H1 (cell line): ENCODE measurements at regions not wholly inside any gene's neighbourhood (a gene's known extent, or its start where the extent isn't known, plus 50 kb on each side); places are given as distances from the start of the nearest gene placed in this dataset.

Experiments used
- POLR2AphosphoS5 ChIP-seq: IDR thresholded peaks from 2 replicates; pipeline ENCODE4 v1.6.1; 2011; ENCODE audit warnings: low read depth, low read length
- RFX5 ChIP-seq: IDR thresholded peaks from 2 replicates; pipeline ENCODE4 v1.6.1; 2011; ENCODE audit warnings: low read depth, low read length, improper control_type of control experiment, borderline replicate concordance
- RXRA ChIP-seq: IDR thresholded peaks from 2 replicates; pipeline ENCODE4 v1.6.1; 2011; ENCODE audit warnings: low read depth, mild to moderate bottlenecking, low read length, moderate library complexity; ENCODE audit not compliant: insufficient read depth
- TF ChIP-seq, protein P1 (sequence below): fragments of 300-600 bp; sonication (generic); IDR thresholded peaks from 2 replicates; pipeline ENCODE4 v1.7.1; 2012; ENCODE audit warnings: low read length, moderate library complexity, mild to moderate bottlenecking, inconsistent platforms; ENCODE audit not compliant: insufficient replicate concordance
- TF ChIP-seq, protein P2 (sequence below): IDR thresholded peaks from 2 replicates; pipeline ENCODE4 v1.6.1; 2011; ENCODE audit warnings: low read length, improper control_type of control experiment

GRCh38 chr3:59364496-59364895 is 314.7 kb upstream of the CFAP20DC start (continued):
- TF ChIP-seq, protein P1, sequence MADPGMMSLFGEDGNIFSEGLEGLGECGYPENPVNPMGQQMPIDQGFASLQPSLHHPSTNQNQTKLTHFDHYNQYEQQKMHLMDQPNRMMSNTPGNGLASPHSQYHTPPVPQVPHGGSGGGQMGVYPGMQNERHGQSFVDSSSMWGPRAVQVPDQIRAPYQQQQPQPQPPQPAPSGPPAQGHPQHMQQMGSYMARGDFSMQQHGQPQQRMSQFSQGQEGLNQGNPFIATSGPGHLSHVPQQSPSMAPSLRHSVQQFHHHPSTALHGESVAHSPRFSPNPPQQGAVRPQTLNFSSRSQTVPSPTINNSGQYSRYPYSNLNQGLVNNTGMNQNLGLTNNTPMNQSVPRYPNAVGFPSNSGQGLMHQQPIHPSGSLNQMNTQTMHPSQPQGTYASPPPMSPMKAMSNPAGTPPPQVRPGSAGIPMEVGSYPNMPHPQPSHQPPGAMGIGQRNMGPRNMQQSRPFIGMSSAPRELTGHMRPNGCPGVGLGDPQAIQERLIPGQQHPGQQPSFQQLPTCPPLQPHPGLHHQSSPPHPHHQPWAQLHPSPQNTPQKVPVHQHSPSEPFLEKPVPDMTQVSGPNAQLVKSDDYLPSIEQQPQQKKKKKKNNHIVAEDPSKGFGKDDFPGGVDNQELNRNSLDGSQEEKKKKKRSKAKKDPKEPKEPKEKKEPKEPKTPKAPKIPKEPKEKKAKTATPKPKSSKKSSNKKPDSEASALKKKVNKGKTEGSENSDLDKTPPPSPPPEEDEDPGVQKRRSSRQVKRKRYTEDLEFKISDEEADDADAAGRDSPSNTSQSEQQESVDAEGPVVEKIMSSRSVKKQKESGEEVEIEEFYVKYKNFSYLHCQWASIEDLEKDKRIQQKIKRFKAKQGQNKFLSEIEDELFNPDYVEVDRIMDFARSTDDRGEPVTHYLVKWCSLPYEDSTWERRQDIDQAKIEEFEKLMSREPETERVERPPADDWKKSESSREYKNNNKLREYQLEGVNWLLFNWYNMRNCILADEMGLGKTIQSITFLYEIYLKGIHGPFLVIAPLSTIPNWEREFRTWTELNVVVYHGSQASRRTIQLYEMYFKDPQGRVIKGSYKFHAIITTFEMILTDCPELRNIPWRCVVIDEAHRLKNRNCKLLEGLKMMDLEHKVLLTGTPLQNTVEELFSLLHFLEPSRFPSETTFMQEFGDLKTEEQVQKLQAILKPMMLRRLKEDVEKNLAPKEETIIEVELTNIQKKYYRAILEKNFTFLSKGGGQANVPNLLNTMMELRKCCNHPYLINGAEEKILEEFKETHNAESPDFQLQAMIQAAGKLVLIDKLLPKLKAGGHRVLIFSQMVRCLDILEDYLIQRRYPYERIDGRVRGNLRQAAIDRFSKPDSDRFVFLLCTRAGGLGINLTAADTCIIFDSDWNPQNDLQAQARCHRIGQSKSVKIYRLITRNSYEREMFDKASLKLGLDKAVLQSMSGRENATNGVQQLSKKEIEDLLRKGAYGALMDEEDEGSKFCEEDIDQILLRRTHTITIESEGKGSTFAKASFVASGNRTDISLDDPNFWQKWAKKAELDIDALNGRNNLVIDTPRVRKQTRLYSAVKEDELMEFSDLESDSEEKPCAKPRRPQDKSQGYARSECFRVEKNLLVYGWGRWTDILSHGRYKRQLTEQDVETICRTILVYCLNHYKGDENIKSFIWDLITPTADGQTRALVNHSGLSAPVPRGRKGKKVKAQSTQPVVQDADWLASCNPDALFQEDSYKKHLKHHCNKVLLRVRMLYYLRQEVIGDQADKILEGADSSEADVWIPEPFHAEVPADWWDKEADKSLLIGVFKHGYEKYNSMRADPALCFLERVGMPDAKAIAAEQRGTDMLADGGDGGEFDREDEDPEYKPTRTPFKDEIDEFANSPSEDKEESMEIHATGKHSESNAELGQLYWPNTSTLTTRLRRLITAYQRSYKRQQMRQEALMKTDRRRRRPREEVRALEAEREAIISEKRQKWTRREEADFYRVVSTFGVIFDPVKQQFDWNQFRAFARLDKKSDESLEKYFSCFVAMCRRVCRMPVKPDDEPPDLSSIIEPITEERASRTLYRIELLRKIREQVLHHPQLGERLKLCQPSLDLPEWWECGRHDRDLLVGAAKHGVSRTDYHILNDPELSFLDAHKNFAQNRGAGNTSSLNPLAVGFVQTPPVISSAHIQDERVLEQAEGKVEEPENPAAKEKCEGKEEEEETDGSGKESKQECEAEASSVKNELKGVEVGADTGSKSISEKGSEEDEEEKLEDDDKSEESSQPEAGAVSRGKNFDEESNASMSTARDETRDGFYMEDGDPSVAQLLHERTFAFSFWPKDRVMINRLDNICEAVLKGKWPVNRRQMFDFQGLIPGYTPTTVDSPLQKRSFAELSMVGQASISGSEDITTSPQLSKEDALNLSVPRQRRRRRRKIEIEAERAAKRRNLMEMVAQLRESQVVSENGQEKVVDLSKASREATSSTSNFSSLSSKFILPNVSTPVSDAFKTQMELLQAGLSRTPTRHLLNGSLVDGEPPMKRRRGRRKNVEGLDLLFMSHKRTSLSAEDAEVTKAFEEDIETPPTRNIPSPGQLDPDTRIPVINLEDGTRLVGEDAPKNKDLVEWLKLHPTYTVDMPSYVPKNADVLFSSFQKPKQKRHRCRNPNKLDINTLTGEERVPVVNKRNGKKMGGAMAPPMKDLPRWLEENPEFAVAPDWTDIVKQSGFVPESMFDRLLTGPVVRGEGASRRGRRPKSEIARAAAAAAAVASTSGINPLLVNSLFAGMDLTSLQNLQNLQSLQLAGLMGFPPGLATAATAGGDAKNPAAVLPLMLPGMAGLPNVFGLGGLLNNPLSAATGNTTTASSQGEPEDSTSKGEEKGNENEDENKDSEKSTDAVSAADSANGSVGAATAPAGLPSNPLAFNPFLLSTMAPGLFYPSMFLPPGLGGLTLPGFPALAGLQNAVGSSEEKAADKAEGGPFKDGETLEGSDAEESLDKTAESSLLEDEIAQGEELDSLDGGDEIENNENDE = no peak
- TF ChIP-seq RFX5 = no peak
- no peak for TF ChIP-seq RXRA
- TF ChIP-seq, protein P2, sequence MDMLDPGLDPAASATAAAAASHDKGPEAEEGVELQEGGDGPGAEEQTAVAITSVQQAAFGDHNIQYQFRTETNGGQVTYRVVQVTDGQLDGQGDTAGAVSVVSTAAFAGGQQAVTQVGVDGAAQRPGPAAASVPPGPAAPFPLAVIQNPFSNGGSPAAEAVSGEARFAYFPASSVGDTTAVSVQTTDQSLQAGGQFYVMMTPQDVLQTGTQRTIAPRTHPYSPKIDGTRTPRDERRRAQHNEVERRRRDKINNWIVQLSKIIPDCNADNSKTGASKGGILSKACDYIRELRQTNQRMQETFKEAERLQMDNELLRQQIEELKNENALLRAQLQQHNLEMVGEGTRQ = no peak
- no peak for TF ChIP-seq POLR2AphosphoS5
